IPS-NIHi11 (cell line): ENCODE measurements at regions not wholly inside any gene's neighbourhood (a gene's known extent, or its start where the extent isn't known, plus 50 kb on each side); places are given as distances from the start of the nearest gene placed in this dataset.

Experiments
- DNase-seq: peaks from one replicate; pipeline ENCODE4 v3.0.0; 2012; ENCODE audit warnings: mixed read lengths, low spot score

DNA sequence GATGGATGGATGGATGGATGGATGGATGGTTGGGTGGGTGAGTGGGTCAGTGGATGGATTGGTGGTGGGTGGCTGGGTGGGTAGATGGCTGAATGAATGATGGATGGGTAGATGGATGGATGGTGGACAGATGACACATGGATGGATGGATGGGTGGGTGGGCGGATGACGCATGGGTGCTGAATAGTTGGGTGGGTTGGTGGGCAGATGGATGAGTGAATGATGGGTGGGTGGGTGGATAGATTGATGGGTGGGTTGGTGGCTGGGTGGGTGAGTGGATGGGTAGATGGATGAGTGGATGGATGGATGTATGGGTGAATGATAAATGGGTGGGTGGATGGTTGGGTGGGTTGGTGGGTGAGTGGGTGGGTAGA is 69.9 kb upstream of the NKX1-1 start:
- DNase-seq, result no peak

DNA sequence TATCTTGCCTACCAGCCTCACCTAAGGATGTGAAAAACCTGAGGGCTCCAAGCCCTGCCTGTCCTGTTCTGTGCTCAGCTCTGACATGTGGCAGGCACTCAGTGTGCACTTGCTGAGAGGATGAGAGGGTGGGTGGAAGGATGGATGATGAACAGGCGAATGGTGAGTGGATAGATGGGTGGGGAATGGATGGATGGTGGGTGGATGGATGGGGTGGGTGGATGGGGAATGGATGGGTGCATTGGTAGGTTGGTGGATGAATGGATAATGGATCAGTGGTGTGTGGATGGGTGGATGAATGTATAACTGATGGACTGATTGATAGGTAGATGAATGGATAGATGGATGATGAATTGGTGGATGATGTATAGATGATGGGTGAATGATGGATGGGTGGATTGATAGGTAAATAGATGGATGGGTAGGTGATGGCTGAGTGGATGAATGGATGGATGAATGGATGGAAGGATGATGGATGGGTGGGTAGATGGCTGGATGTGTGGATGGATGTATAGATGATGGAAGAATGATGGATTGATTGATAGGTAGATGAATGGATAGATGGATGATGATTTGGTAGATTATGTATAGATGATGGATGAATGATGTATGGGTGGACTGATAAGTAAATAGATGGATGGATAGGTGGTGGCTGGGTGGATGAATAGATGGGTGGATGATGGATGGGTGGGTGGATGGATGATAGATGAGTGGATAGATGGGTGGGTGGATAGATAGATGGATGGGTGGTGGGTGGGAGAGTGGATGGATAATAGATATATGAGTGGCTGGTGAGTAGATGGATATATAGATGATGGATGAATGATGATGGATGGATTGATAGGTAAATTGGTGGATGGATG is 69.3 kb upstream of the NKX1-1 start:
- no peak for DNase-seq

DNA sequence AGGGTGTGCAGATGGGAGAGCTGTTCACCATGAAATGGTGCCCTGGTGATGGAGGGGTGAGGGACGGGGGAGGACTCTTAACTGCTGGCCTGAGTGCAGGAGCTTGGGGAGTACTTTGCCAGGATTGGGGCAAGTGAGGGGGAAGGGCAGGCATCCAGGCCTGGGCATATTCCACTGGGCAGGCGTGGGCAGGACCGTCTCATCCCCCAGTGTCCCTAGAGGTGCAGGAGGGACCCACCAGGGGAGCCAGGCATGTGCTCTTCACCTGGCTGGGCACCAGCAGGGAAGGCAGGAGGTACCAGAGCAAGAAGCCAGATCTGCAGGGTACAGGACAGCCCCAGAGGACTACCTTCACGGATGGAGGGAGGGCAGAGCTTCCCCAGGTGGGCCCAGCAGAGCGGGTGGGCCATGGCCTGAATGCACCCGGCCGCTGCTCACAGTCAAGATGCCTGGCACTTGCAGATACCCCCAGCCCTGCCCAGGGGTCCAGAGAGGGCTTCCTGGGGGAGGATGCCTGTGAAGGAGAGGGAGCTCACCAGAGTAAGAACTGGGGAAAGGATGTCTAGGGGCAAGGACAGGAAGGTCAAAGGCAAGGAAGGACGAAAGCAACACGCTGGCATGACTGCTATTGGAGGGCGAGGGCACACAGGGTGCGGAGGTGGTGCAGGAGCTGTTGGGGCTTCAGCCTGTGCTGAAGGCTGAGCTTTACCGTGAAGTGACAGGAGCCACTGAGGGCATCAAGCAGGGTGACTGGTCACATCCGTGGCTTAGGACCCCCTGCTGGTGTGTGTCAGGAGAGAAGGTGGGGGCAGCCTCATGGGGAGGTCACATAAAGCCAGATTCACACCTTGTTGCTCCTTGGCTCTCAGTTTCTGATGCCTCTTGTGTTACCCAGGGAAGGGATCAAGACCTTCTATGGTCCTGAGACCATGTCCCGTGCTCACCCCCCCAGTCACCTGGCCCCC is 68.2 kb upstream of the NKX1-1 start:
- DNase-seq, result peak; percentile 3

DNA sequence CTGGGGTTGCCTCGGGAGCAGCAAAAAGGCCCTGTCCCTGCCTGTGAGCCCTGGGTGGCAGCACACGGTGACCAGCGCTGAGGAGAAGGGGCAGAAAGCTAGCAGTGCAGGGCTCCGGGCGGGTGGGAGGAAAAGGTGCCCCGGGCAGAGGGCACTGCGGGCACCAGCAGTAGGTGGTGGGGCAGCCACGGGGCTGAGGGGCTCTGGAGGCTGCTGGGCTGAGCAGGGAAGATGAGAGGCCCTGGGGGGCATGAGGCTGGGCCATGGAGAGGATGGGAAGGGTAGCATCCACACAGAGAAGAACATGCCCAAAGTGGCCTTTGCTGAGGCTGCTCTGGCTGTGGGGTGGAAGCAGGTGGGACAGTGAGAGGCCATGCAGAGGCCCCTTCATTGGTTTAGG is 67.5 kb upstream of the NKX1-1 start:
- DNase-seq, result peak; percentile 4

DNA sequence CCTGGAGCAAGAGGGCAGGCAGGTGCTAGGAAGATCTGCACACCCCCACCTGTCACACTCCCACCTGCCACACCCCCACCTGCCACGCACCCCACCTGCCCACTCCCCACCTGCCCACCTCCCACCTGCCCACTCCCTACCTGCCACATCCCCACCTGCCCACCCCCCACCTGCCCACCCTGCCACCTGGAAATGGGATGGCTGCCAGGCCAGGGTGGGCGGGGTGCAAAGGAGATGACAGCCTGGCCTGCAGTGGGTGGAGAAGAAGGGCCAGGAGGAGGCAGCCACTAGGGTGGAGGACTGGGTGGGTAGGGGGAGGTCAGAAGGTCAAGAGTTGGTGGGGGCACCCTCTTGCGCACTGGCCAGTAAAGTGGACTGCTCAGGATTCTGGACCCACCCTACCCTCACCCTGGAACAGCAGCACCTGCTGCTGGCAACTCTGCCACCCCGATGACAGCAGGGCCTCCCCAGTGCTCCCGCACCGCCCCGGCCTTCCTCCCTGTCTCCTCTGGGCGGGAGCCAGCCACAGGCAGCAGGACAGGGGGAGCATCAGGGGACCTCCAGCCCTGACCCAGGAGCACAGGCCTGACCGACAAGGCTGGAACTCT is 66.8 kb upstream of the NKX1-1 start:
- DNase-seq, result peak; percentile 12

DNA sequence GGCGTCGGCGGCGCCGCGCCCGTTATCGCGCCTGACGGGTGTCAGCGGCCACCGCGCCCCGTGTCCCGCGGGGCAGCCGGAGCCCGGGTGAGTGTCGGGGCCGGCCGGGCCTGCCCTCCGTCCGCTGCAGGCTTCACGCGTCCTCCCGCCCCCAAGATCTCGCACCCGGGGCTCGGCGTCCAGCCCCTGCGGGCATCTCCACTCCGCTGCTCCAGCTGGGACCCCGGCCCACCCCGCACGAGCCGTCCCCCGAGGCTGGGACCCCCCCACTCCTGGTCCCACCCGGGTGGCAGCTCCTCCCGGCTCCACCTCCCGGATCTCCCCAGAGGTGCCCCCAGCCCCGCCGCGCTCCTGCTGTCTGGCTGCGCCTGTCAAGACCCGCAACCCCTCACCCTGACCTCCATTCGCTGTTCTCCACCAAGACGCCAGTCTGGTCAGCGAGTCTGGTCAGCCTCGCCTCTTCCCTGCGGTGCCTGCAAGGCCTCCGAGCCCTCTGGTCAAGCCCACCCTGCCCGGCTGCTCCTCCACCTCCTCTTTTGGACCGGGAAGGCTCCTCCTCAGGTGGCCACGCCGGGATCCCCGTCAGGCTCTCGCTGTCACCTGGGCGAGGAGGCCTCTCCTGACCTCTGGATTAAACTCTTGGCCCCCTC is 66.0 kb upstream of the NKX1-1 start:
- DNase-seq, result peak; percentile 23

DNA sequence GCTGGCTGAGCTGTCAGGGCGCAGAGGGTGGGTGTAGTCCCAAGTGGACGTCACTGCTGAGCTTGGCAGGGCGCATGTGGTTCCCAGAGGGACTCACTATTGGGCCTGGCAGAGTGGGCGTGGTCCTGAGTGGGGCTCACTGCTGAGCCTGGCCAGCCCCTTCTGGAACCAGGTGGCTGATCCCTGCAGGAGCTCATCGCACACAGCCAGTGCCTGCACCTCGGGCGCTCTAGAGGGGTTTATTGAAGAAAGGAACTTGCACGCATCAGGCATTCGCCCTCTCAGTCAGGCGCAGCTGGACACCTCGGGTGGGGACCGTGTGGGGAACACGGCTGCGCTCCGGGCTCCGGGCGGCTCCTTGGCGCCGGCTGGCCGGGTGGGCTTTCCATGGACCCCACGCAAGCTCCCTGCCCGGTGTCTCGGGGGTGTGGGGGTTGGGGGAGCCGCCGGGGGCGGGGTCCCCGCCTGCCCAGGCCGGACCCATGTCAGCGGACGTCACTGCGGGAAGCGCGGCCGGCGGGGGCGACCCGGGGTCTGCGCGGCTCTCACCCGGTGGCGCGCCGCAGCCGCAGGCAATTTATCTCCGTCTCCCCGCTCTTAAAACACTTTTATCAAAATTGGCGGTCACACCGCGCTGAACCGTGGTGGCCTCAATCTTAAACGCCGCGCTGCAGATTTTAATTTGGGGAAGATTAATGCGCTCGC is 65.4 kb upstream of the NKX1-1 start:
- DNase-seq, result peak; percentile 55

DNA sequence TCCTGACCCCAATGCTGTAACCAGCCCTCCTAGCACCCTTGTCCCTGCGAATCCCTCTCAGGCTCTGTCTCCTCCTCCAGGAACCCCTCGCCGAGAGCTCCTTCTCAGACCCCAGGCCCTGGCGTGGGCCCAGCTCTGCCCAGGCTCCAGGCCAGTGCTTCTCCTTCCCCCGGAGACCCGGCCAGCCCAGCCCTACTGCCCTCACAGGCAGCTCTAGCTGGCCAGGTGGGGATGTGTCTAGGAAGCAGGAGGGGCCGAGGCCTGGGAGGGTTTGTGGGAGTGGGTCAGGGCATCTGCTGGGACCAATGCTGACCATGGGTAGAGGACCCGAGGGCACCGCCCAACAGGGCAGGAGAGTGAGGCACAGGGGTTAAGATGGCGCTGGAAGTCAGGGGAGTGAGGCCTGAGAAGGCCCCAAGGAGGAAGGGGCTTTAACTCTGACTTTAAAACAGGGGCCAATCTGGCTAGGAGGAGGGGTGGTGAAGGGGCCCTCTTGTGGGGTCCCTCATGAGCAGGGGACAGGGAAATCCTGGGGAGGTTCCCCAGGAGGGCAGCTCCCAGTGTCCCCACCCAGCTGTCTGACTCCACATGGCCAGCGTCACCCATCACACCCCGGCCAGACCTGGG is 64.7 kb upstream of the NKX1-1 start:
- DNase-seq, result peak; percentile 3

DNA sequence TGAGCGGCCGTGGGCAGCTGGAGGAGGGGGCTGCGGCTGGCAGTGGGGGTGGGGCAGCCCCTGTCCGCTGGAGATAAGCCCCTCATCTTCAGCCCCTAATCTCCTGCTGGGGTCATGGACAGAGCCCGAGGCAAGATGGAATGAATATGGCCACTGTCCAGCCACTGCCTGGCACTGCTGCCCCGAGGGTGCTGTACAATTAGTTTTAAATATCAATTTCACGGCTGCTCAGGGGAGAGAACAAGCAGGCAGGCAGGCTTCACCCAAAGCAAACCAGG is 64.1 kb upstream of the NKX1-1 start:
- no peak for DNase-seq

DNA sequence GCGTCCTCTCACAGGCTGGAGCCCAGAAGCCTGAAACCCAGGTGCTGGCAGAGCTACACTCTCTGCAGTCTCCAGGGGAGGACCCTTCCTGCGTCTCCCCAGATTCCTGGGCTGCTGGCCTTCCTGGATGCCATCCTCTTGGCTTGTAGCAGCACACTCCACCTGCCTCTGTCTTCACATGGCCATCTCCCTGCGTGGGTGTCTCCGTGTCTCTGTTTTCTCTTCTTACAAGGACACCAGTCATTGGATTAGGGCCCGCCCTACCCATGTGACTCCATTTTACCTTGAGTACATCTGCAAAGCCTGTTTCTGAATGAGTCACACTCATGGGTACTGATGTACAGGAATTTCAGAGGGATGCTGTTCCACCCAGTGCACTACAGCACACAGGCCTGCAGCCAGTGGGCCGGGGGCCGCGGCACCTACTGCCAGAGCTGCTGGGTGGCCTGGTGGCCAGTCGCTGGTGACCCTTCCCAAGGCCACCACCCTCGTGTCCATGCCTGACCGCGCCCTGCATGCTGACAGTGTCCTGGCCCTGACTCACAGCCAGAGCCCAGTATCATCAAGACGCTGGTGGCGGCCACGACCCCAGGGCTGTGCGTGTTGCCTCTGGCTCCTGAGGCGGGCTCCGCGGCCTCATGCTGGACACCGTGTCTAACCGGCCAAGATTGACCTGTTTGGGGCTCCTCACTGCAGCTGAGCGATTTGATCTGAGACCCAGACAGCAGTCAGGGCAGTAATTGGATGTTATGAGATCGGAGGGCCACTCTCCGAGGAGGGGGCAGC is 63.6 kb upstream of the NKX1-1 start:
- DNase-seq, result no peak

DNA sequence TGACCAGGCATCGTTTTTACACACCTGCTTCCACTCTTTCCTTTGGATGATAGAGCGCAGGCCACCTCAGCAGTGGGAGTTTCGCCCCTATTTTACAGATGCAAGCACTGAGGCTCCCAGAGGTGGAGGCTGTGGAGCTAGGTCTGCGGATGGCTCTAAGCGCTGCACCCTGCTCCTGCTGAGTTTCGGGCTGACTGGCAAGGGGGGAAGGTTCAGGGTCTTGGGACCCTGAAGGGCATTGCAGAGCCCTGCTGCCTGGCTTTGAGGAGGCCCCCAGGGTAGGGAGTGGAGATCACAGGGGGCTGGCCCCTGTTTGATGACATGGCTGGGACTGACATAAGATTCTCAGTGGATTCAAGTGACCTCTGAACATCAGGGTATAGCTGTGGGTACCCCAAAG is 62.8 kb upstream of the NKX1-1 start:
- no peak for DNase-seq

DNA sequence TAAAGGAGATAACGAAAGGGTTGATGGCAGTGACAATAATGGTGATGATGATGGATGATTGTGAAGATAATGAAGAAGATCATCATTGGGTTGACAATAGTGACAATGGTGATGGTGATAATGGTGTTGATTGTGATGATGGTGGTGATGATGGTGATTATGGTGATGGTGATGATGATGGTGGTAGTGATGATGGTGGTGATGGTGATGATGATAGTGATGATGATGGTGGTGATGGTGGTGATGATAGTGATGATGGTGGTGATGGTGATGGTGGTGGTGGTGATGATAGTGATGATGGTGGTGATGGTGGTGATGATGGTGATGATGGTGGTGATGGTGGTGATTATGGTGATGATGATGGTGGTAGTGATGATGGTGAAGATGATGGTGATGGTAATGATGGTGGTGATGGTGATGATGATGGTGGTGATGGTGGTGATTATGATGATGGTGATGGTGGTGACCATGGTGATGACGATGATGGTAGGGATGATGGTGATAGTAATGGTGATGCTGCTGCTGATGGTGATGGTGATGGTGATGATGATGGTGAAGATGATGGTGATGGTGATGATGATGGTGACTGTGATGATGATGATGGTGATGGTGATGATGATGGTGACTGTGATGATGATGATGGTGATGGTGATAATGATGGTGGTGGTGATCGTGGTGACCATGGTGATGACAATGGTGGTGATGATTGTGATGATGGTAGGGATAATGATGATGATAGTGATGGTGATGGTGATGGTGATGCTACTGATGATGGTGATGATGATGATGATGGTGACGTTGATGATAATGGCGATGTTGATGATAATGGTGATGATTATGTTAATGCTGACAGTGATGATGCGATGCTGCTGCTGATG is 61.6 kb upstream of the NKX1-1 start:
- DNase-seq, result no peak

DNA sequence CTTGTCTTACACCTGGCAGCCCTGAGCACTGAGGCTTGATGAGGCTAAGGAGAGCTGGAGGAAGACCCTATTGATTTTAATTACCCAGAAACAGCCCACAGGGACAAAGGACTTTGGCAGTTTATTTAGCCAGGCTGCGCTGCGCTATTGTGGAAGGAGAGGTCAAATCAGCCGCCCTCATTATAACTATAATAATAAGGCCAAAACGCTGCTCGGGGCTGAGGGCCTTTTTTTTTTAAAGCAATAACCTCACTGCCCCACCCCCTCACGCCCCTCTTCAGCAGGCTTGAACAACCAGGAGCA is 60.6 kb upstream of the NKX1-1 start:
- no peak for DNase-seq

DNA sequence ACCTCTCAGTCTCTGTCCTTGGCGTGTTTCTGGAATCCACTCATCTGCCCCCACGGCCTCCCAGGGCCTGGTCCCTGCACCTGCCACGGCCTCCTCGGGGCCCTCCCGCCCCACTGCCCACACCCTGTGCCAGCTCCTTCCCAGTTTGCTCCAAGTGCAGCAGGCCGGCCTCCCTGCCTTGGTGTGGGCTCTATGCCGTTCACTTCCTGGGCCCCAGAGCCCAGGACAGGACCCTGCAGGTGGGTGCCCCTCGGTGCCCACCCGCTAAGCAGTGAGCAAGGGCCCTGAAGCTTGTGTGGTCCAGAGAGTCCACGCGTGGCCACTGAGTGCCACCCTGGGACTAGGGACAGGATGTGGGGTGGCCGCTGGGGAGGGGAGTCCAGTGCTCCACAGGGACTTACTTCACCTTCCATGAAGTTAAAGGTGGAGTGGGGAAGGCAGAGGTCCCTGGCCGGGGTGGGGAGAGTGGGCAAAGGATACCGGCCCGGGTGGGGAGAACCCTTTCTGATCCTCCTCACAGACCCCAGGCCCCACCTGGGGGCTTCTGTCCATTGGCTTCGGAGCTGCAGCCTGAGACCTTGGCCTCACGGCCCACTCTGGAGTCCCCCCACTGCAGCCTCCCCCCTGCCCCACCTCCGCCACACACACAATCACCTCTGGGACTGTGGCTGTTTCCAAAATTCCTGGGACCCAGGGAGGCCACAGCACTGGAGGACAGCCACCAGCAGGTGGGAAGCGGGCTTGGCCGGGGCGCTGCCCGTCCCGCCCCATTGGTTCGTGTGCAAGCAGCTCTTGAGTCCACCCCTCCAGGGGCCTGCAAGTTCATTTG is 60.0 kb upstream of the NKX1-1 start:
- peak; percentile 3 for DNase-seq

DNA sequence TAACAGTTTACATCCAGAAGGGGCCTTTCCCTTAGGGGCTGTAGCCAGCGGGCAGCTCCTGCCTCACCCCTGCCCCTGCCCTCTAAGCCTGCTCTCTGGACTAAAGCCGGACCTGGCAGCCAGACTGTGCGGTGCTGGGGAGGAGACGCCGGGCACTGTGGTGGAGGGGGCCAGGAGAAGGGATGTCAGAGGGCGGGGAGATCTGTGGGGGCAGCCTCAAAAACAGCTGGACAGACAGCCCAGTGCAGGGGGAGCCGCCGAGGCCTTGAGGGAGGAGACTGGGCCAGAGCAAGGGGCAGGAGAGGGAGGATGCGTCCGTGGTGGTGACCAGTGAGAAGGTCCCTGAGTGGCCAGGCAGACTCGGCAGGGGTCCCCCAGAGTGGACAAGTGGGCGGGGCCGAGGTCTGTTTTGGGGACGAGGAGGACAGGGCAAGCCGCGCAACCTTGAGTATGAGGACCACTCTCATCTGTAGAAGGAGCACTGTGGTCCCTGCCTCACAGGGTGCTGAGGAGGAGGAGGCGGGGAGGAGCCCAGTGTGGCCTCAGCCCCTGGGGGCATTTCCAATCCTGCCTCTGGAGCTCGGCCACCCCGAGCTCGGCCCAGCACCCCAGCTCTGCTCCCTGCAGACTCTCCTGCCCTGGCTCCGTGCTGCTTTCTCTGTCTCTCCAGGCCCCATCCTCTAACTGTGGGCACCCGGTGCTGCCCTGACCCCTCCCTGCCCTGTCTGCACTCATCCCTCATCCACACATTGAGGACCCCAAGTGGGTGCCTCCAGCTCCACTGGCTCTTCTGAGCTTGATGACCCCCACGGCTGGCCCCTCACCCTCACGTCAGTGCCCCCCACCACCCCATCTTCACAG is 59.2 kb upstream of the NKX1-1 start:
- DNase-seq, result peak; percentile 7

DNA sequence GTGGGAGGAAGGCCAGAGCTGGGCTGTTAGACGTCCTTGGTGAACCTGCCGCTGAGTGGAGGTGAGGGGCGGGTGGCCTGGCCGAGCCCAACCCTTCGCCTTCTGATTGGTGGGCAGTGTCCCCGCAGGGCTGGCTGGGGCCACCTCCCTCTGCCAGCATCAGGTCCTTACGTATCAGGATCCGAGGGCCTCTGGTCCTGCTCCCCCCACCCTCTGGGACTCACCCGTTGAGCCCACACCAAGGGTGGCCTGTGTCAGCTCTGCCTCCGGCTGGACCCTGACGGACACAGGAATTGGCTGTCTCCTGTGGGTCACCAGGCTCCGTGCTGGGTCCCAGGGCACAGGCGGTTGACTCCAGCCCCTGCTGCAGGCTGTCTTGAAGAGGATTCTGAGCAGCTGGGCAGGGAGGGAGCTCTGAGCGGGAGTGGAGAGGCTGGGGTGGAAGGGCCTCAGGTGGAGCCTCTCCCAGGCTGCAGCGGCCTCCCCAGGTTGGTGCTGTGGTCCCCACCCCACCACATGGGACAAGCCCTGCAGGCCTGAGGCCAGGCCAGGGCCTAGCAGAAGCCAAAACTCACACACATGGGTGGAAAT is 58.4 kb upstream of the NKX1-1 start:
- DNase-seq, result peak; percentile 21

DNA sequence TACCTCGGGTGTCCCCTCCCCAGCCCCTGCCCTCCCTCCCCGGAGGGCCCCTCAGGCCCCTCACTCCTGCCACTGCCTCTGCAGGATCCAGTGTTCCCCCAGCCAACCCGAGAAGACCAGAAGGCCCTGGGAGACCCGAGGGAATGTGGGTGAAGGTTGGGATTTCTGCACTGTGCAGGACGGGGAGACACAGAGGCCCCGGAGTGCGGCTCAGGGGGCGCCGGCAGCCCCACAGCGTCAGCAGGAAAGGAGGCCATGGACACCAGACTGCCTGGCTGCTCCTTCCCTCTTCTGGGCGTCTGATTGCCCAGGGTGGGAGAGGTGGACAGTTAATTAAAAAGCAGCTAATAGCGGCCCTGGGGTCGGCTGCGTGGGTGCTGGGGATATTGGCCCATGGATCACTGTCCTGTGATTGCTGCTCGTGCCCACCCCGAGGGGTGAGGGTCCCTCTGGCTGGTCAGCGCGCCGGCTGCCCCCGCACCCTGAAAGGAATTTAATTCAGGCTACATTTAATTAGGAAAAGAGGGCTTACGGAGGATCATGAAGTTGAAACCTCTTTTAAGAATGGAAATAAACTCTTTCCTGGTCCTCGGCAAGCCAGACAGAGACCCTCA is 57.8 kb upstream of the NKX1-1 start:
- DNase-seq, result peak; percentile 14
